GM12891 (cell line): ENCODE measurements at regions not wholly inside any gene's neighbourhood (a gene's known extent, or its start where the extent isn't known, plus 50 kb on each side); places are given as distances from the start of the nearest gene placed in this dataset.

Experiments
- POLR2A ChIP-seq: IDR thresholded peaks from 2 replicates; pipeline ENCODE4 v1.6.1; 2011; ENCODE audit warnings: low read depth, low read length, control low read depth
- POLR2AphosphoS5 ChIP-seq: IDR thresholded peaks from 2 replicates; pipeline ENCODE4 v1.6.1; 2011; ENCODE audit warnings: low read depth, low read length, control low read depth
- POU2F2 ChIP-seq: IDR thresholded peaks from 2 replicates; pipeline ENCODE4 v1.6.1; 2011; ENCODE audit warnings: low read depth, mild to moderate bottlenecking, control low read depth, low read length, moderate library complexity
- SPI1 ChIP-seq: IDR thresholded peaks from 2 replicates; pipeline ENCODE4 v1.6.1; 2011; ENCODE audit warnings: low read depth, low read length, control low read depth
- TAF1 ChIP-seq: IDR thresholded peaks from 2 replicates; pipeline ENCODE4 v1.6.1; 2011; ENCODE audit warnings: low read depth, low read length, control low read depth

- TF ChIP-seq POLR2A (no peak), SPI1 (no peak), POLR2AphosphoS5 (no peak), TAF1 (no peak), POU2F2 (no peak)
Measured at GRCh38 chr12:13887779-13888388, 93.5 kb downstream of the GRIN2B start.
